Heart left ventricle (tissue), 16 donors: ENCODE measurements at regions not wholly inside any gene's neighbourhood (a gene's known extent, or its start where the extent isn't known, plus 50 kb on each side); places are given as distances from the start of the nearest gene placed in this dataset.

Experiments
- ATAC-seq, 4 donors: fragments of 200-7000 bp; cut with Tn5 transposase; one replicate each; pipeline ENCODE4 v1.9.1; 2020 to 2022; ENCODE audit warnings: moderate library complexity in 4 of 4, mild to moderate bottlenecking in 3 of 4, moderate number of reproducible peaks in 1 of 4
- DNase-seq, 5 donors: peaks; one replicate each; pipeline ENCODE4 v3.0.0-alpha.2; 2020
- H3K27ac ChIP-seq, 12 donors: fragments of 200-600 bp; sonication (generic) in 4 of 12; one replicate each; pipeline versions ENCODE4 v1.5.0 to v1.8.0; 2016 to 2022; ENCODE audit warnings: mild to moderate bottlenecking in 2 of 12
- H3K27me3 ChIP-seq, 9 donors: fragments of 200-600 bp; sonication (generic) in 2 of 9; one replicate each; pipeline versions ENCODE4 v1.5.1 to v1.8.0; 2016 to 2022; ENCODE audit warnings: mild to moderate bottlenecking in 3 of 9
- H3K36me3 ChIP-seq, 9 donors: fragments of 200-600 bp; sonication (generic) in 2 of 9; one replicate each; pipeline versions ENCODE4 v1.5.0 to v1.8.0; 2018 to 2022; ENCODE audit warnings: mild to moderate bottlenecking in 2 of 9
- H3K4me1 ChIP-seq, 12 donors: fragments of 200-600 bp; sonication (generic) in 4 of 12; one replicate each; pipeline versions ENCODE4 v1.5.0 to v1.8.0; 2016 to 2022; ENCODE audit warnings: mild to moderate bottlenecking in 3 of 12
- H3K4me3 ChIP-seq, 12 donors: fragments of 200-600 bp; sonication (generic) in 4 of 12; one replicate each; pipeline versions ENCODE4 v1.5.0 to v1.8.0; 2017 to 2022; ENCODE audit warnings: mild to moderate bottlenecking in 9 of 12, moderate library complexity in 4 of 12
- H3K9me3 ChIP-seq, 12 donors: fragments of 200-600 bp; sonication (generic) in 4 of 12; one replicate each; pipeline versions ENCODE4 v1.5.0 to v1.8.0; 2016 to 2022; ENCODE audit warnings: mild to moderate bottlenecking in 1 of 12
- POLR2A ChIP-seq, 2 donors: fragments of 450-650 bp; IDR thresholded peaks; one replicate each; pipeline ENCODE4 v1.6.1; 2017; ENCODE audit warnings: antibody characterized with exemption in 2 of 2, mild to moderate bottlenecking in 2 of 2, moderate library complexity in 2 of 2
- WGBS, 4 donors: extraction: QIAGEN DNeasy Blood & Tissue Kit in 2 of 4; methylation state at CpG; one replicate each; pipeline versions ENCODE4 v1.1.5 to v1.1.7; 2013 to 2018; 5-methylcytosine and 5-hydroxymethylcytosine counted together
- intact Hi-C, 10 donors: fragments of 100-400 bp; cut with DNase I; formaldehyde crosslinking; loops; one replicate each; pipeline versions ENCODE4 v1.11.1 to v1.14.2; 2022
- TF ChIP-seq, protein P1 (sequence below), 12 donors: fragments of 200-600 bp; sonication (generic) in 4 of 12; IDR thresholded peaks; one replicate each; pipeline versions ENCODE4 v1.5.0 to v1.8.0; 2018 to 2022; ENCODE audit warnings: antibody characterized with exemption in 12 of 12, mild to moderate bottlenecking in 5 of 12
- donor health status: ischemic (EF 13 %, LVEDD 7.1; RV severe dilation, severe dysfunction).
- donor health status: healthy with polysubstance abuse.
- donor health status: DM: no; HTN: yes; CAD: no.
- donor health status: DM: no; HTN: no; CAD: no.
- donor health status: ischemic (EF 25% LVEDD 6.9; RV normal size, moderate dysfunction).
- donor health status: ischemic (EF 25% LVEDD 5.7; RV mildly dilated, moderate dysfunction).
- donor health status: healthy.
- donor health status: DM: yes; HTN: yes; CAD: no.
- donor health status: ischemic (EF 35%, LVEDD 5.7; RV mildly dilated, moderate dysfunction).
- donor health status: nonischemic (EF 11% LVEDD 7.7; RV severe dilation, severe dysfunction).
- donor health status: DM: yes; HTN: yes; CAD: no.
- donor health status: PGD.
- donor health status: ischemic (EF 29% LVEDD 5.4; RV normal size, mild dysfunction).
- donor health status: nonischemic (EF 23%, LVEDD 6.1; RV moderate dilation, normal function).

DNA sequence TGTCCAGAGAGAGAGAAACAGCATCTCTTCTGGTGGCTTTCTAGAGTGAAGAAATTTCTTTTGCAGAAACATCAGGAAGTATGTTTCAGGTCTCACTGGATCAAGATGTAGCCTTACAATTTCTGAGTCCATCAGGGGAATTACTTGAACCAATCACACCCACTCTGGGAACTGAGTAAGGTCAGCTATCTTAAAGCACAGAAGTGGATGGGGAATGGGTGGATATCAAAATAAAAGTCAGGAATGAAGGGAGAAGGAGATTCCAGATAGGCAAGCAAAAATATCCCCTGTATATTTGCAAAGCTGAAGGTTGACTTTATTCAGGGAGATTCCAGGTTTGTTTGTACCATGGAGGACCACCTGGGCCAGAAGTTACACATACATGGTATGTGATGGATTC, 188.0 kb downstream of the CYRIA start:
- H3K4me1 ChIP-seq = no peaks in the 10 kb centered on the region
- no peaks in the 10 kb centered on the region for H3K27me3 ChIP-seq
- no peak overlapping the region for H3K27ac ChIP-seq
- intact Hi-C loops = no loop called here
- DNase-seq (no peak), ATAC-seq (no peak)
- no peaks in the 10 kb centered on the region for H3K36me3 ChIP-seq
- no peak overlapping the region for H3K4me3 ChIP-seq
- no peaks in the 10 kb centered on the region for H3K9me3 ChIP-seq
- TF ChIP-seq POLR2A (IDR thresholded peaks at IDR 0.05) = no peak
- TF ChIP-seq, protein P1, sequence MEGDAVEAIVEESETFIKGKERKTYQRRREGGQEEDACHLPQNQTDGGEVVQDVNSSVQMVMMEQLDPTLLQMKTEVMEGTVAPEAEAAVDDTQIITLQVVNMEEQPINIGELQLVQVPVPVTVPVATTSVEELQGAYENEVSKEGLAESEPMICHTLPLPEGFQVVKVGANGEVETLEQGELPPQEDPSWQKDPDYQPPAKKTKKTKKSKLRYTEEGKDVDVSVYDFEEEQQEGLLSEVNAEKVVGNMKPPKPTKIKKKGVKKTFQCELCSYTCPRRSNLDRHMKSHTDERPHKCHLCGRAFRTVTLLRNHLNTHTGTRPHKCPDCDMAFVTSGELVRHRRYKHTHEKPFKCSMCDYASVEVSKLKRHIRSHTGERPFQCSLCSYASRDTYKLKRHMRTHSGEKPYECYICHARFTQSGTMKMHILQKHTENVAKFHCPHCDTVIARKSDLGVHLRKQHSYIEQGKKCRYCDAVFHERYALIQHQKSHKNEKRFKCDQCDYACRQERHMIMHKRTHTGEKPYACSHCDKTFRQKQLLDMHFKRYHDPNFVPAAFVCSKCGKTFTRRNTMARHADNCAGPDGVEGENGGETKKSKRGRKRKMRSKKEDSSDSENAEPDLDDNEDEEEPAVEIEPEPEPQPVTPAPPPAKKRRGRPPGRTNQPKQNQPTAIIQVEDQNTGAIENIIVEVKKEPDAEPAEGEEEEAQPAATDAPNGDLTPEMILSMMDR (IDR thresholded peaks at IDR 0.05) = no peak

DNA sequence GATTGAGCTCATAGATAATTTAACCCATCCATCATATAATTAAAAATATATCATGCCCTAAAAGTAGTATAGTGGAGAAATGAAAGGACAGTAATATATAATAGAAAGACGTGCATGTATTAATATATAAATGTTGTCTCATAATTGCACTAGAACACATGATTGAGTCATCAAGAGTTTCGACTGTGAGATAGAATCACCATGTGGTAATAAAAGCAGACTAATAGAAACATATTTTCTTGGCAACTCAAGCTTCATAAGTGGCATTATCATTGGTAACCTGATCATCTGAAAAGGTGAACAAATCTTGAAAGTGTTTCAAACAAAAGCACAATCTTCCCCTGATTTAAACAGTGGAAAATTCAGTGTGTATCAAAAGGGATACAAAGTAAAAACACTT, 188.8 kb downstream of the CYRIA start:
- DNase-seq = no peak
- intact Hi-C loops = no loop called here
- Histone ChIP-seq H3K9me3 (no peaks in the 10 kb centered on the region), H3K27ac (no peak overlapping the region), H3K27me3 (no peaks in the 10 kb centered on the region), H3K36me3 (no peaks in the 10 kb centered on the region), H3K4me3 (no peak overlapping the region), H3K4me1 (no peaks in the 10 kb centered on the region)
- ATAC-seq = no peak
- no peak for TF ChIP-seq POLR2A (IDR thresholded peaks at IDR 0.05)
- TF ChIP-seq, protein P1 (IDR thresholded peaks at IDR 0.05) = no peak
- 39 to 44% (median 40%) methylated on average over 2 of the region's 2 CpGs for WGBS, 4 donors

DNA sequence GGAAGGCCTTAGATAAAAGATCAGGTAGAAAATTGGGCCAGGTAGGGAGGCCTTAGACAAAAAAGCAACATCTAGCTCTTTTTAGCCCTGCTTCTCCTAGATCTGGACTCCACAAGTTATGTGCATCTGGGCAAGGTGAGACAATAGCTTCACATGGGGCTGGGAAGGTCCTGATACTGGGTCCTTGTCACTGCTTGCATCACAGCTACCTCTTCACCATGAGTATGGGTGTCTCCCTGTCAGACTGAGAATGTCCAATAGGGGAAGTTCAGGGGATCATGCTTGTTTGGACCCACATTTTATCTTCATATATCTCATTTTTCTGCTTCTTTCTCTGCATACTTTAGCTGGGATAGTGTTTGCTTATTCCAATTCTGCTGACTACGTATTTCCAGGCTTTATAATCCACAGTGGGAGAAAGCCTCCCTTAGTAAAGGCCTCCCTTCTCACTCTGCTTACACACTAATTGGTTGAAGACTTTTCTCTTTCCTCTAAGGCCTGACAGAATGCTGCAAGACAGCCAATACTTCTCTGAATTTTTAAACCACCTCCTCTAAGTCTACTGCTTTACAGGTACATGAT, 189.6 kb downstream of the CYRIA start:
- WGBS, 4 donors = 80 to 84% (median 81%) methylated on average over 1 of the region's 1 CpG
- Histone ChIP-seq H3K9me3 (no peaks in the 10 kb centered on the region), H3K36me3 (no peaks in the 10 kb centered on the region), H3K4me3 (no peak overlapping the region), H3K4me1 (no peaks in the 10 kb centered on the region), H3K27ac (no peak overlapping the region), H3K27me3 (no peaks in the 10 kb centered on the region)
- no peak for ATAC-seq
- TF ChIP-seq, protein P1 (IDR thresholded peaks at IDR 0.05) = no peak
- TF ChIP-seq POLR2A (IDR thresholded peaks at IDR 0.05) = no peak
- intact Hi-C loops = no loop called here
- DNase-seq = no peak

DNA sequence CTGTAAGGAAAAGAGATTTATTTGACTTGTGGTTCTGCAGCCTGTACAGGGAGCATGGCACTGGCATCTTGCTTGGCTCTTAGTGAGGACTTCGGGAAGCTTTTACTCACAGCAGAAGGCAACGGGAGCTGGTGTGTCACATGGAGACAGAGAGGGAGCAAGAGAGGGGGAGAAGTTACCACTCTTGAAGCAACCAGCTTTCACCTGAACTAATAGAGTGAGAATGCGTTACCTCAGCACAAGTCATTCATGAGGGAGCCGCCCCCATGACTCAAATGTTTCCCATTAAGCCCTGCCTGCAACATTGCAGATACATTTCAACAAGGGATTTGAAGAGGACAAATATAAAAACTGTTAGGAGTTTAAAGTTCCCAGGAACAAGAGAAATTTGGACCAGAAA, 190.0 kb downstream of the CYRIA start:
- H3K36me3 ChIP-seq = no peaks in the 10 kb centered on the region
- H3K4me1 ChIP-seq = no peaks in the 10 kb centered on the region
- no peak for DNase-seq
- TF ChIP-seq, protein P1 (IDR thresholded peaks at IDR 0.05) = no peak
- TF ChIP-seq POLR2A (IDR thresholded peaks at IDR 0.05) = no peak
- intact Hi-C loops = no loop called here
- no peak overlapping the region for H3K27ac ChIP-seq
- 75 to 92% (median 86%) methylated on average over 4 of the region's 4 CpGs for WGBS, 4 donors
- no peak for ATAC-seq
- no peak overlapping the region for H3K4me3 ChIP-seq
- H3K9me3 ChIP-seq = no peaks in the 10 kb centered on the region
- H3K27me3 ChIP-seq = no peaks in the 10 kb centered on the region
